ENCODE measurements at regions not wholly inside any gene's neighbourhood (a gene's known extent, or its start where the extent isn't known, plus 50 kb on each side); places are given as distances from the start of the nearest gene placed in this dataset.

DNA sequence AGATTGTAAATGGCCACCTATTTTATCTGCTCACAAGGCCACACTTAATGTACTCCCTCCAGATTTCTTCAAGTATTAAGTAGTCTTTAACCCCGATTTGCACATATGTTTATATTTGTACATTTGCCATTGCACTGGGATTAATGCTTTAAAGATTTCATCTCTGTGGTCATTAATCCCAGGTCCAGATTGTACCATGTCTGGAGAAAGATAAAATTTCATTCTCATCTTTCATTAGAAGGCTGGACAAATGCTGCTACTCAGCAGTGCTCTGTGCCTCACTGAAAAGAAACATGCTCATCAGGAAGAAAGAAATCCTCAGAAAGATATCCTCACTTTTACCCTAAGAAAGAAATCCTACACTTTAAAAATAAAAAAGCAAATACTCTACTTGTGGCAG is 62.5 kb upstream of the LRRC3B start:
- Histone ChIP-seq H3K9me3 (ENCODE audit: control insufficient read depth, low read length) (no peaks in the 10 kb centered on the region), H3K27ac (ENCODE audit: low read length) (no peak overlapping the region), H3K4me1 (ENCODE audit: control insufficient read depth, insufficient read depth, low read length) (no peaks in the 10 kb centered on the region), H3K4me3 (ENCODE audit: low read length) (no peak overlapping the region), H3K27me3 (ENCODE audit: control insufficient read depth, insufficient read depth) (no peaks in the 10 kb centered on the region)
- ATAC-seq: no peak
- intact Hi-C loops (cut with DNase I): no loop called here
- WGBS: 63% methylated on average over 1 of the region's 1 CpG
- DNase-seq: no peak

GRCh38 chr3:26562021-26562768 is 60.4 kb upstream of the LRRC3B start:
- Histone ChIP-seq H3K9me3 (ENCODE audit: control insufficient read depth, low read length) (no peaks in the 10 kb centered on the region), H3K27me3 (ENCODE audit: control insufficient read depth, insufficient read depth) (no peaks in the 10 kb centered on the region), H3K4me3 (ENCODE audit: low read length) (no peak overlapping the region), H3K4me1 (ENCODE audit: control insufficient read depth, insufficient read depth, low read length) (no peaks in the 10 kb centered on the region), H3K27ac (ENCODE audit: low read length) (no peak overlapping the region)
- ATAC-seq (no peak), DNase-seq (no peak)
- intact Hi-C loops (cut with DNase I): no loop called here
- 49% methylated on average over 3 of the region's 3 CpGs for WGBS

All from right cardiac atrium (tissue), 5 donors.